ENCODE measurements at regions not wholly inside any gene's neighbourhood (a gene's known extent, or its start where the extent isn't known, plus 50 kb on each side); places are given as distances from the start of the nearest gene placed in this dataset.
"Not testable (repeated sequence)": the region's sequence is repeated elsewhere in the genome, so short reads cannot be mapped to it uniquely, and the experiment has no call there.

- DNase-seq (ENCODE audit: low spot score), result no peak
Measured at GRCh38 chr11:42311944-42312343, 852.5 kb upstream of the LRRC4C start.

DNA sequence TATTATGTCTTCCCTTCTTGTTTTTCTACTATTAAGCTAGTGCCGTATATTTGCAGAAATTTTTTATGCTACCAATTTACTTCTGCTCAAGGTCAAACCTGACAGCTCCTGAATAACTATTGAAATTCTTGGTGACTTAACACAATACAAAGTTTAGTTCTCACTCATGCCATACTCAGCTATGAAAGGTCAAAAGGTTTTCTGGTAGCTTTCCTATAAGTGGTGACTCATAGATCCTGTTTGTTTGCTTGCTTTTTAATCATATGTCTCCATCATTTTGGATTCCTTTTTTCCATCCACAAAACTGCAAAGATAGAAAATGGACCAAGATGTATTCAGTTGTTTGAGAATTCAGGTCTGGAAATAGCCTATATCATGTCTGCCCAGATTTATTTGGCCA lies 855.8 kb upstream of the LRRC4C start:
- no peak for DNase-seq (ENCODE audit: low spot score)

DNA sequence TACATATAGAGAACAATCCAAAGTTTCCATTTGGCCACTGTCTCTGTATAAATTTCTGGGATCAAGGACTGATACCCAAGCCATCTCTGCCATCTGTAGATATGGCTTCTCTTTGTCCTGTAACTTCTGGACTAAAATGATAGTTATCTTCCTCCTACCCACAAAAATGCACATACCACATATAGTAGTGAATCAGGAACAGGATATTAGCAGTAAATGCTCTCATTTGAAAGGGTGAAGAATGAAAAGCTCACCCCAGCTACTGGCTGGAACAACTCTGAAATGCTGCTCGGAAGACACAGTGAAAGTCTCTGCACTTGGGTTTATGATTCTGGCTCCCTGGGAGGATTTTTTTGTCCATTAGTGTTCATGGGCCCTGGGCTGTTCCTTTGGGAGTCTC lies 856.4 kb upstream of the LRRC4C start:
- no peak for DNase-seq (ENCODE audit: low spot score)

GRCh38 chr11:42319921-42320320 lies 860.5 kb upstream of the LRRC4C start:
- no peak for DNase-seq (ENCODE audit: low spot score)

- no peak for DNase-seq (ENCODE audit: low spot score)
Measured at GRCh38 chr11:42329929-42330565, 870.6 kb upstream of the LRRC4C start.

DNA sequence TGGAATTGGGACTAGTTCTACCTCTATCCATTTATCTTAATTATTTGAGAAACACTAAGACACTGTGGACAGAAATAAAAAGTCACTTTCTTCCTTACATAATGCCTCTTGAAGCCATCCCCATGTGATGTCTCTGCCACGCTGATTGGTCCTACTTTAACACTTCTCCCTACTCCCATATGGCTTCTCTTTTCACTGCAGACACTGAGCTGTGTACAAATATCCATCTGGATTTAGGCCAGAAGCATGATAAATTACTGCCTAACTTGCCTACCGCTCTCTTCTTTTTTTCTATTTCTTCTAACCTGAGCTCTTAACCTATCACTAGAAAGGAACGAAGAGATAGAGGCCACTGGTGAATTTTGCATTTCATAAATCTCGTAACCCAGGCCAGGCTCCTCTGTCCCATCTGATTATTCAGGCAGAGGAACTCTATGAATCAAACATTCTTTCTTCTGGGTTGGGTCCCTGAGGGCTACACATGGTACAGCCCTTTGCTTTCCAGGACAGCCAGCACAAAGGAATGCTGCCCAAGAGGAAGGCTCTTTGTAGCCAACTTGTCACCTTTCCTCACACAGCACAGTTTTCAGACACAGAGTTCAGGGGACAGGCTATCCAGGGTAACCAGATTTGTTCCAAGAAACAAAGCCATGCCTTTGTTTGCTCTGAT lies 878.5 kb upstream of the LRRC4C start:
- DNase-seq (ENCODE audit: low spot score), result no peak

GRCh38 chr11:42344204-42344792 lies 884.8 kb upstream of the LRRC4C start:
- no peak for DNase-seq (ENCODE audit: low spot score)

- no peak for DNase-seq (ENCODE audit: low spot score)
Measured at GRCh38 chr11:42345933-42346332, 886.5 kb upstream of the LRRC4C start.

DNA sequence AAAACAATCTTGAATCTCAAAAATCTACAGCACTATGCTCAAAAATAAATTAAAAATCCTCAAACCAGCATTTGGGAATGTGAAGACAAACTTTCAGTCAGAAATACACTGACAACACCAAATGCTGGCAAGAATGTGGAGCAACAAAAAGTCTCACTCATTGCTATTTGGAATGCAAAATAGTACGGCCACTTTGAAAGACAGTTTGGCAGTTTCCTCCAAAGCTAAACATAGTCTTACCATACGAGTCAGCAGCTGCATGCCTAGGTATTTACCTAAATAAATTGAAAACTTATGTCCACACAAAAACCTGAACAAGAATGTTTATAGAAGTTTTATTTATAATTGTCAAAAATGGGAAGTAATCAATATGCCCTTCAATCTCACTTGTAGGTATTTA lies 904.2 kb upstream of the LRRC4C start:
- DNase-seq (ENCODE audit: low spot score), result no peak

- no peak for DNase-seq (ENCODE audit: low spot score)
Measured at GRCh38 chr11:42390116-42390515, 921.7 kb upstream of the API5 start.

DNA sequence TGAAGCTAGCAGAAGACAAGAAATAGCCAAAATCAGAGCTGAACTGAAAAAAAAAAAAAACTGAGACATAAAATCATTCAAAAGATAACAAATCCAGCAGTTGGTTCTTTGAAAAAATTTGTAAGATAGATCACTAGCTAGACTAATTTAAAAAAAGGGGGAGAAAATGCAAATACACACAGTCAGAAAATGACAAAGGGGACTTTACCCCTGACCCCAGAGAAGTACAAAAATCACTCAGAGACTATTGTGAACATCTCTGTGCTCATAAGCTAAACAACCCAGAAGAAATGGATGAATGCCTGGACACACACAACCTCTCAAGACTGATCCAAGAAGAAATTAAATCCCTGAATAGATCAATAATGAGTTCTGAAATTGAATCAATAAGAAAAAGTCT lies 914.3 kb upstream of the API5 start:
- no peak for DNase-seq (ENCODE audit: low spot score)

- no peak for DNase-seq (ENCODE audit: low spot score)
Measured at GRCh38 chr11:42407341-42407740, 904.5 kb upstream of the API5 start.

GRCh38 chr11:42410251-42410955 lies 901.4 kb upstream of the API5 start:
- no peak for DNase-seq (ENCODE audit: low spot score)

- no peak for DNase-seq (ENCODE audit: low spot score)
Measured at GRCh38 chr11:42412590-42412989, 899.2 kb upstream of the API5 start.

- no peak for DNase-seq (ENCODE audit: low spot score)
Measured at GRCh38 chr11:42417691-42418090, 894.1 kb upstream of the API5 start.

DNA sequence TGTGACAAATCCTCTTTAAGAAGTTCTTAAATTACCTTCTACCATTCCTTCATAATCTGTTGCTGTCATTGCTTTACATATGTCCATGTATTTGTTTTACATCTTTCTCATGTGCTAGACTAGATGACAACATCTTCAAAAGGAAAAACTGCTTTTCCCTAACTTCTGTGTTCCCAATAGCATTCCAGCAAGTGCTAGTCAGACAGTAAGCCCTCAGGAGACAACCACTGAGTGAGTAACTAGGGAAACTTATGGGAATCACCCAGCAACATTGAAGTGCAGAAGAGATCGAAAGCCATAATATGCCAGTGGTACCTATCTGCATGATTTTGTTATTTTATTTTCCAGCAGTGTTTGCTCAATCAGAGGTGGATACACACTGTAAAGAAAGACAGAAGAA lies 889.7 kb upstream of the API5 start:
- DNase-seq (ENCODE audit: low spot score), result no peak

DNA sequence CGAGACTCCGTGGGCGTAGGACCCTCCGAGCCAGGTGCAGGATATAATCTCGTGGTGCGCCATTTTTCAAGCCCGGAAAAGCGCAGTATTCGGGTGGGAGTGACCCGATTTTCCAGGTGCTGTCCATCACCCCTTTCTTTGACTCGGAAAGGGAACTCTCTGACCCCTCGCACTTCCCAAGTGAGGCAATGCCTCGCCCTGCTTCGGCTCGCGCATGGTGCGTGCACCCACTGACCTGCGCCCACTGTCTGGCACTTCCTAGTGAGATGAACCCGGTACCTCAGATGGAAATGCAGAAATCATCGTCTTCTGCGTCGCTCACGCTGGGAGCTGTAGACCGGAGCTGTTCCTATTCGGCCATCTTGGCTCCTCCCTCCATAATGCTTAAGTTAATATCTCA lies 876.9 kb upstream of the API5 start:
- DNase-seq (ENCODE audit: low spot score), result not testable (repeated sequence)

GRCh38 chr11:42444406-42444805 lies 867.4 kb upstream of the API5 start:
- no peak for DNase-seq (ENCODE audit: low spot score)

- no peak for DNase-seq (ENCODE audit: low spot score)
Measured at GRCh38 chr11:42462558-42463310, 849.1 kb upstream of the API5 start.

GRCh38 chr11:42465623-42466022 lies 846.2 kb upstream of the API5 start:
- no peak for DNase-seq (ENCODE audit: low spot score)

DNA sequence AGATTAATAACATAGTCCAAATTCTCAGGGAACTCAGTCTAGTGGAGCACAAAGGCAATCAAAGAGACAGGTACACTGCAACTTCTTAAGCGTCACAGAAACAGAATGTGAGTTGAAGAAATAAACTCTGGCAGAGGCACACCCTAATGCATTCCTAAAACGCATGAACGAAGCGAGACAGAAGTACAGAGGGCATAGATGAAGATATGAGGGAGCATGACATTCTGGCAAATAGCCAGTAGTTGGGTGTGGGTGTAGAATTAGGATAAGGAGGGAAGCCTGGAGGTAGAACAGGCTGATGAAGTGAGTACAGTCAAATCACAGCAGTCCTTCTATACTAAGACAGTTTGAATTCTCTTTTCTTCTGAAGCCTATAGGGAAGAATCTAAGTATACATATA lies 838.7 kb upstream of the API5 start:
- DNase-seq (ENCODE audit: low spot score), result no peak

GRCh38 chr11:42482822-42483221 lies 829.0 kb upstream of the API5 start:
- no peak for DNase-seq (ENCODE audit: low spot score)
